Cardiac muscle cell (in vitro differentiated cells and primary cell): ENCODE measurements at regions not wholly inside any gene's neighbourhood (a gene's known extent, or its start where the extent isn't known, plus 50 kb on each side); places are given as distances from the start of the nearest gene placed in this dataset.

Experiments
- DNase-seq, 2 donors: peaks; one replicate each; pipeline versions ENCODE4 v3.0.0 to v3.0.0-alpha.2; 2010 to 2017; ENCODE audit warnings: low read depth in 1 of 2, low spot score in 1 of 2
- H3K27ac ChIP-seq: fragments of 200-600 bp; sonication (generic); 2 replicates; pipeline ENCODE4 v1.5.1; 2016
- H3K27me3 ChIP-seq: fragments of 200-600 bp; sonication (generic); 2 replicates; pipeline ENCODE4 v1.6.0; 2016; ENCODE audit warnings: control low read depth
- H3K36me3 ChIP-seq: fragments of 200-600 bp; sonication (generic); 2 replicates; pipeline ENCODE4 v1.5.1; 2016; ENCODE audit warnings: control low read depth
- H3K4me1 ChIP-seq: fragments of 200-600 bp; sonication (generic); 2 replicates; pipeline ENCODE4 v1.8.1; 2017; ENCODE audit warnings: low read depth, mild to moderate bottlenecking, mixed run types
- H3K4me3 ChIP-seq: fragments of 200-600 bp; sonication (generic); 2 replicates; pipeline ENCODE4 v1.5.1; 2016; ENCODE audit warnings: mild to moderate bottlenecking
- H3K9me3 ChIP-seq: fragments of 200-600 bp; sonication (generic); 2 replicates; pipeline ENCODE4 v1.5.1; 2017; ENCODE audit warnings: low read depth, mild to moderate bottlenecking, control low read depth
- TF ChIP-seq, protein P1 (sequence below): IDR thresholded peaks from 2 replicates; pipeline ENCODE4 v1.5.1; 2012; ENCODE audit warnings: low read depth, mild to moderate bottlenecking, low read length

DNA sequence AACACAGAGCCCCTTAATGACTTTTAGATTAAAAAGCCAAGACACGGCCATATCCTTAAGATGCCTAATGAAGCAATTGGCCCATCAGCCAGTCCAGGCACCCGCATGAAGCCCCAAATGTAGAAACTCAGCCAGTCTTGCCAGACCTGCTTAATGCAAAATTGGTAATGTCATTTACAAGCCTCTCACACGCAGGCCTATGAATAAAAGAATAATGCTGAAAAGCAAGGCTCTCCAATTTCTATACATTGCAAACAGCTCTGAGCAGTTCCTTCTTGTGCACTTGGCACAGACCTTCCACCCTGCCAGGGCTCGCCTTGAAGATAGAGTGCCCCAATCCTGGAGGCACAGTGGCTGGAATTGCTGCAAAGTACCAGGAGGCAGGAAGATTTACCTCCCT, 498.9 kb downstream of the NPHP4 start:
- Histone ChIP-seq H3K4me3 (no peak overlapping the region), H3K27ac (no peak overlapping the region), H3K36me3 (no peaks in the 10 kb centered on the region), H3K9me3 (no peaks in the 10 kb centered on the region), H3K27me3 (peaks cover 9% of the 10 kb centered on the region), H3K4me1 (no peaks in the 10 kb centered on the region)
- no peak for DNase-seq
- TF ChIP-seq, protein P1, sequence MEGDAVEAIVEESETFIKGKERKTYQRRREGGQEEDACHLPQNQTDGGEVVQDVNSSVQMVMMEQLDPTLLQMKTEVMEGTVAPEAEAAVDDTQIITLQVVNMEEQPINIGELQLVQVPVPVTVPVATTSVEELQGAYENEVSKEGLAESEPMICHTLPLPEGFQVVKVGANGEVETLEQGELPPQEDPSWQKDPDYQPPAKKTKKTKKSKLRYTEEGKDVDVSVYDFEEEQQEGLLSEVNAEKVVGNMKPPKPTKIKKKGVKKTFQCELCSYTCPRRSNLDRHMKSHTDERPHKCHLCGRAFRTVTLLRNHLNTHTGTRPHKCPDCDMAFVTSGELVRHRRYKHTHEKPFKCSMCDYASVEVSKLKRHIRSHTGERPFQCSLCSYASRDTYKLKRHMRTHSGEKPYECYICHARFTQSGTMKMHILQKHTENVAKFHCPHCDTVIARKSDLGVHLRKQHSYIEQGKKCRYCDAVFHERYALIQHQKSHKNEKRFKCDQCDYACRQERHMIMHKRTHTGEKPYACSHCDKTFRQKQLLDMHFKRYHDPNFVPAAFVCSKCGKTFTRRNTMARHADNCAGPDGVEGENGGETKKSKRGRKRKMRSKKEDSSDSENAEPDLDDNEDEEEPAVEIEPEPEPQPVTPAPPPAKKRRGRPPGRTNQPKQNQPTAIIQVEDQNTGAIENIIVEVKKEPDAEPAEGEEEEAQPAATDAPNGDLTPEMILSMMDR: no peak

DNA sequence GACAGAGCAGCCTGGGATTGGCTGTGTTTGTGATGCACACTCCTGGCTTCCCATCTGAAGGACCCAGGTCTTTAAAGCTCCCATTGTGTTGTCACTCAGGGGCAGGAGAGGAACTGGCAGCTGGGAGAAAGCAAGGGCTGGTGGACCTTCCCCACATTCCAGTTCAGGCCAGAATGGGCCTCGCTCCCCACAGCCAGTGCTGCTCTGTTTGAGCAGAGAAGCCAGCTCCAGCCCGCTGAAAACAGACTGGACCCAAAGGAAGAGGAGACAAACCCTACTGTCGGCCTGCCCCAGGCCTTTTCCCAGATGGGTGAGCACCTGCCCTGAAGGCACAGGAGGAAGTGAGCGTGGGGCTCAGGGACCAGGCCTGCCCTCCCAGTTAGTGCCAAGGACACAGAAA, 499.4 kb downstream of the NPHP4 start:
- no peak overlapping the region for H3K27ac ChIP-seq
- H3K9me3 ChIP-seq: no peaks in the 10 kb centered on the region
- peaks cover 9% of the 10 kb centered on the region for H3K27me3 ChIP-seq
- no peak overlapping the region for H3K4me3 ChIP-seq
- H3K4me1 ChIP-seq: no peaks in the 10 kb centered on the region
- TF ChIP-seq, protein P1: no peak
- no peak for DNase-seq
- H3K36me3 ChIP-seq: no peaks in the 10 kb centered on the region

DNA sequence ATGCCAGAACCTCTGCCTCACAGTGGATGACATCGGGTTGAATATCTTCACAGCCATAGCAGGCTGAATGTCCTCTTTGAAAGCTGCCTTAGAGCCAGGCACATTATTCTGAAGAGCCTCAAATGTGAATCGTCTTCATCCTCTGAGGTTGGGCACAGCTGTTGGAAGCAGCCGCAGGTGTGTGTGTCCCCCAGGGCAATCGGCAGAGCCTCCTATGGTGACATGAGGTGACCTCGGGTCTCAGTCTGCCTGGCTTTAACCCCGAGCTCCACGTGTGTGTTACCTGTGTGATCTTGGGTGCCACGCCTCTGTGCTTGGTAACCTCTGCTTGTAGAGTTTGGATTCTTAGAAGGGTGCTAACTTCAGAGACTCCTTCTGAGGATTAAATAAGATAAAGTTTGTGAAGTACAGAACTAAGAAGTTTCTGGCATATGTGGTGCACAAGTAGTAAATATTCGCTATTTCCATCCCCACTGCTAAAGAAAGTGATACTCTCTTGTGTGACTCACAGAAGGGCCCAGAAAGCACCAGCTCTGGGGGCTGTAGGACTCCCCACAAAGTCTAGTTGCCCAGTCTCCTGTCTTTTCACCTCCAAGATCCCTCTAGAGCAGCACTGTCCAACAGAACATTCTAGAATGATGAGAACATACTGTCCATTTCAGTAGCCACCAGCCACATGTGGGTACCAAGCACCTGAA, 500.9 kb downstream of the NPHP4 start:
- Histone ChIP-seq H3K27me3 (peaks cover 9% of the 10 kb centered on the region), H3K36me3 (no peaks in the 10 kb centered on the region), H3K27ac (no peak overlapping the region), H3K4me1 (no peaks in the 10 kb centered on the region), H3K9me3 (no peaks in the 10 kb centered on the region), H3K4me3 (no peak overlapping the region)
- TF ChIP-seq, protein P1: no peak
- DNase-seq: no peak

DNA sequence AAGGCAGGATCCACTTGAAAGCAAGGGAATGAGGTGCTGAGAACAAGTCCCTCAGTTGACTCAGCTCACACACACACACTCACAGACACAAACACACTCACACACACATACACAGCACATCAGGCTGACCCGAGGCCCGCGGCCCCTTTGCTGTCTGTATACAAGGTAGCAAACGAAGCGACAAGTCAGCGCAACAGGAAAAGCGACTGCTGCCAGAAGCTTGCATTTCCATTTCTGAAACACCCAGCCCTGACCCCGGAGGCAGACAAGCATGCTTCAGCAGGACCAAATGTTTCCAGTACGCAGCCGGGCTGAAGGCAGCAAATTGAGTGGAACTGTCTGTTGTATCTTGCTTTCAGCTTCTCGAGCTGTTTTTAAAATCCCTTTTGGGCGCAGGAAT, 501.6 kb downstream of the NPHP4 start:
- no peaks in the 10 kb centered on the region for H3K4me1 ChIP-seq
- H3K36me3 ChIP-seq: no peaks in the 10 kb centered on the region
- no peak for DNase-seq
- no peak overlapping the region for H3K4me3 ChIP-seq
- TF ChIP-seq, protein P1: no peak
- H3K27ac ChIP-seq: no peak overlapping the region
- H3K9me3 ChIP-seq: no peaks in the 10 kb centered on the region
- H3K27me3 ChIP-seq: peaks cover 9% of the 10 kb centered on the region

DNA sequence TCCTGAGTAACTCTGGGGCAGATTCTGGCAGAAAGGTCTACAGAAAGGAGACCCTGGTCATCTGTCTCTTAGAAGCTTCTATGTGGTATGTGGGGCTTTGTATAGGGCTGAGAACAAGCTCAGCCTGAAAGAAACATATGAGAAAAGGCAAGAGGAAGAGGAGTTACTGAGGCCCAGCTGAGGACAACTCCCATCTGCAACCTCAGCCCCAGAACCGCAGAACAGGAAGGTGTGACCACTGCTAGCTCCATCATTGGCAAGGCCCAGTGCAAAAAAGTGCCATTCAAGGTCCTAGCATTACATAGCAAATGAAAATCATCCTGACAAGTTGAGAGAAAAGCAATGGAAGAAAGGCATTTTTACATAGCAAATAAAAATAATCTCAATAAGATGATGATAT, 503.8 kb downstream of the NPHP4 start:
- DNase-seq: no peak
- Histone ChIP-seq H3K27me3 (peaks cover 6% of the 10 kb centered on the region), H3K4me3 (no peak overlapping the region), H3K4me1 (no peaks in the 10 kb centered on the region), H3K27ac (no peak overlapping the region), H3K9me3 (no peaks in the 10 kb centered on the region), H3K36me3 (no peaks in the 10 kb centered on the region)
- TF ChIP-seq, protein P1: no peak
